ENCODE measurements at regions not wholly inside any gene's neighbourhood (a gene's known extent, or its start where the extent isn't known, plus 50 kb on each side); places are given as distances from the start of the nearest gene placed in this dataset.
A peak's percentile ranks its signal among the peaks of the same experiment; 100 is the strongest.

GRCh38 chr12:46480316-46480715, 107.7 kb upstream of the SLC38A2 start:
- no peaks in the 10 kb centered on the region for H3K27me3 ChIP-seq (ENCODE audit: control insufficient read depth in 2 of 2, insufficient read depth in 2 of 2, low read length in 2 of 2)
- H3K9me3 ChIP-seq (replicated peaks; ENCODE audit: control insufficient read depth, insufficient read depth, low read length): no peaks in the 10 kb centered on the region
- DNase-seq (ENCODE audit: low read depth, low spot score) (no peak), FAIRE-seq (no peak)
- POLR2A ChIA-PET: no interaction called here
- H3K4me2 ChIP-seq (ENCODE audit: insufficient read depth, low read length): no peak overlapping the region
- H3K27ac ChIP-seq (ENCODE audit: insufficient read depth, low read depth, low read length): peak overlapping the region; percentile 62
- H4K20me1 ChIP-seq (replicated peaks; ENCODE audit: control insufficient read depth, extremely low read depth, insufficient read depth, low read length): no peaks in the 10 kb centered on the region
- no peaks in the 10 kb centered on the region for H3K9me1 ChIP-seq (replicated peaks; ENCODE audit: control insufficient read depth, extremely low read depth, insufficient read depth, low read length)
- no peaks in the 10 kb centered on the region for H3K79me2 ChIP-seq (ENCODE audit: control insufficient read depth, insufficient read depth, low read length)
- H3K9ac ChIP-seq (replicated peaks; ENCODE audit: extremely low read depth, insufficient read depth, low read length): no peak overlapping the region
- no peak overlapping the region for H3K4me3 ChIP-seq (replicated peaks in 1 of 3; ENCODE audit: insufficient read depth in 1 of 3, low read depth in 1 of 3, low read length in 3 of 3)
- CTCF ChIA-PET: interaction anchor here (0.7 to 2.3 kb wide), 5 partner anchors 11 to 504 kb away, joined by 3 to 12 read pairs (median 3); no protein-coding TSS in a partner anchor
- H3K4me1 ChIP-seq (ENCODE audit: control insufficient read depth, extremely low read depth, insufficient read depth, low read length): peaks cover 30% of the 10 kb centered on the region
- H2AFZ ChIP-seq (ENCODE audit: low read depth, low read length): no peak overlapping the region
- TF ChIP-seq EZH2 (IDR thresholded peaks at IDR 0.05; ENCODE audit: borderline replicate concordance, low read depth, low read length, severe bottlenecking) (no peak), POLR2AphosphoS5 (IDR thresholded peaks at IDR 0.05; ENCODE audit: insufficient read depth, low read depth, low read length) (no peak), MAX (IDR thresholded peaks at IDR 0.05; ENCODE audit: insufficient read depth, insufficient read length) (no peak), FOS (IDR thresholded peaks at IDR 0.05; ENCODE audit: borderline replicate concordance, insufficient read depth, low read length) (no peak), GATA2 (IDR thresholded peaks at IDR 0.05; ENCODE audit: insufficient read depth, insufficient read length, low read depth, low read length) (no peak)
- no peaks in the 10 kb centered on the region for H3K36me3 ChIP-seq (ENCODE audit: control insufficient read depth in 2 of 2, extremely low read depth in 1 of 2, insufficient read depth in 2 of 2, low read length in 2 of 2)
- dilution Hi-C loops (cut with MboI; ENCODE audit: extremely low pct_ligation_motif_present, low sequenced_read_pairs): no loop called here
- intact Hi-C loops (cut with micrococcal nuclease): no loop called here
- TSS peak; percentile 34 for BruUV-seq (replicated peaks)

- Histone ChIP-seq H3K4me1 (ENCODE audit: control insufficient read depth, extremely low read depth, insufficient read depth, low read length) (peaks cover 42% of the 10 kb centered on the region), H3K27ac (ENCODE audit: insufficient read depth, low read depth, low read length) (no peak overlapping the region), H4K20me1 (replicated peaks; ENCODE audit: control insufficient read depth, extremely low read depth, insufficient read depth, low read length) (no peaks in the 10 kb centered on the region), H3K4me3 (replicated peaks in 1 of 3; ENCODE audit: insufficient read depth in 1 of 3, low read depth in 1 of 3, low read length in 3 of 3) (no peak overlapping the region), H2AFZ (ENCODE audit: low read depth, low read length) (no peak overlapping the region), H3K36me3 (ENCODE audit: control insufficient read depth in 2 of 2, extremely low read depth in 1 of 2, insufficient read depth in 2 of 2, low read length in 2 of 2) (no peaks in the 10 kb centered on the region), H3K9me1 (replicated peaks; ENCODE audit: control insufficient read depth, extremely low read depth, insufficient read depth, low read length) (no peaks in the 10 kb centered on the region), H3K4me2 (ENCODE audit: insufficient read depth, low read length) (no peak overlapping the region), H3K9ac (replicated peaks; ENCODE audit: extremely low read depth, insufficient read depth, low read length) (no peak overlapping the region), H3K27me3 (ENCODE audit: control insufficient read depth in 2 of 2, insufficient read depth in 2 of 2, low read length in 2 of 2) (no peaks in the 10 kb centered on the region), H3K79me2 (ENCODE audit: control insufficient read depth, insufficient read depth, low read length) (no peaks in the 10 kb centered on the region), H3K9me3 (replicated peaks; ENCODE audit: control insufficient read depth, insufficient read depth, low read length) (no peaks in the 10 kb centered on the region)
- dilution Hi-C loops (cut with MboI; ENCODE audit: extremely low pct_ligation_motif_present, low sequenced_read_pairs): no loop called here
- TF ChIP-seq MAX (IDR thresholded peaks at IDR 0.05; ENCODE audit: insufficient read depth, insufficient read length) (no peak), JUN (IDR thresholded peaks at IDR 0.05; ENCODE audit: borderline replicate concordance, insufficient read depth, insufficient read length, low read depth) (no peak), MYC (IDR thresholded peaks at IDR 0.05; ENCODE audit: low read depth, low read length) (no peak), POLR2AphosphoS5 (IDR thresholded peaks at IDR 0.05; ENCODE audit: insufficient read depth, low read depth, low read length) (no peak), GATA2 (IDR thresholded peaks at IDR 0.05; ENCODE audit: insufficient read depth, insufficient read length, low read depth, low read length) (no peak), FOS (IDR thresholded peaks at IDR 0.05; ENCODE audit: borderline replicate concordance, insufficient read depth, low read length) (no peak), POLR2A (IDR thresholded peaks at IDR 0.05; ENCODE audit: low read depth, low read length) (no peak), EZH2 (IDR thresholded peaks at IDR 0.05; ENCODE audit: borderline replicate concordance, low read depth, low read length, severe bottlenecking) (no peak)
- FAIRE-seq (no peak), DNase-seq (ENCODE audit: low read depth, low spot score) (no peak)
- POLR2A ChIA-PET: interaction anchor here (0.6 kb wide), 1 partner anchor 48 kb away, joined by 4 read pairs; no protein-coding TSS in a partner anchor
- no TSS peak for BruUV-seq (replicated peaks)
- intact Hi-C loops (cut with micrococcal nuclease): no loop called here
- CTCF ChIA-PET: no interaction called here
These were observed 105.5 kb upstream of the SLC38A2 start for GRCh38 chr12:46478123-46478522.

Measured in endothelial cell of umbilical vein (primary cell).